ENCODE measurements at regions not wholly inside any gene's neighbourhood (a gene's known extent, or its start where the extent isn't known, plus 50 kb on each side); places are given as distances from the start of the nearest gene placed in this dataset.

GRCh38 chr2:9702604-9703084 is 71.8 kb upstream of the YWHAQ start:
- Histone ChIP-seq H3K36me3 (no peaks in the 10 kb centered on the region), H3K4me3 (no peak overlapping the region), H3K4me1 (peaks cover 0 to 15% (median 10%) of the 10 kb centered on the region in 3 donors), H3K9me3 (no peaks in the 10 kb centered on the region), H3K27me3 (no peaks in the 10 kb centered on the region), H3K27ac (no peak overlapping the region)
- 59% methylated on average over 3 of the region's 3 CpGs; no CpG with 5 or more reads in 1 of the 2 donors for WGBS, 2 donors (ENCODE audit: low coverage in 1 of 2)
- TF ChIP-seq CTCF (IDR thresholded peaks at IDR 0.05), result no peak
- no peak for TF ChIP-seq POLR2A (IDR thresholded peaks at IDR 0.05)
- no peak for TF ChIP-seq EP300 (IDR thresholded peaks at IDR 0.05)
- TF ChIP-seq POLR2AphosphoS5 (IDR thresholded peaks at IDR 0.05), result no peak
- no peak for ATAC-seq

GRCh38 chr2:9703085-9703678 is 72.4 kb upstream of the YWHAQ start:
- Histone ChIP-seq H3K4me1 (peaks cover 0 to 15% (median 10%) of the 10 kb centered on the region in 3 donors), H3K27ac (no peak overlapping the region), H3K27me3 (no peaks in the 10 kb centered on the region), H3K4me3 (no peak overlapping the region), H3K9me3 (no peaks in the 10 kb centered on the region), H3K36me3 (no peaks in the 10 kb centered on the region)
- ATAC-seq, result peak; percentile 66
- WGBS, 2 donors (ENCODE audit: low coverage in 1 of 2), result 21 to 29% methylated on average over 1 to 8 of the region's 11 CpGs
- TF ChIP-seq CTCF (IDR thresholded peaks at IDR 0.05), result no peak
- no peak for TF ChIP-seq POLR2AphosphoS5 (IDR thresholded peaks at IDR 0.05)
- TF ChIP-seq POLR2A (IDR thresholded peaks at IDR 0.05), result no peak
- no peak for TF ChIP-seq EP300 (IDR thresholded peaks at IDR 0.05)

GRCh38 chr2:9703701-9704221 is 73.0 kb upstream of the YWHAQ start:
- ATAC-seq, result peak; percentile 55
- no peaks in the 10 kb centered on the region for H3K36me3 ChIP-seq
- WGBS, 2 donors (ENCODE audit: low coverage in 1 of 2), result 62% methylated on average over 2 of the region's 3 CpGs; no CpG with 5 or more reads in 1 of the 2 donors

GRCh38 chr2:9704600-9704999 is 73.8 kb upstream of the YWHAQ start:
- Histone ChIP-seq H3K36me3 (no peaks in the 10 kb centered on the region), H3K27ac (no peak overlapping the region), H3K4me1 (peaks cover 0 to 15% (median 10%) of the 10 kb centered on the region in 3 donors), H3K4me3 (no peak overlapping the region), H3K9me3 (peaks cover 0 to 4% (median 0%) of the 10 kb centered on the region in 3 donors), H3K27me3 (no peaks in the 10 kb centered on the region)
- TF ChIP-seq POLR2A (IDR thresholded peaks at IDR 0.05) (no peak), CTCF (IDR thresholded peaks at IDR 0.05) (no peak), POLR2AphosphoS5 (IDR thresholded peaks at IDR 0.05) (no peak), EP300 (IDR thresholded peaks at IDR 0.05) (no peak)
- 100% methylated on average over 1 of the region's 3 CpGs; no CpG with 5 or more reads in 1 of the 2 donors for whole genome bisulfite sequencing, 2 donors (ENCODE audit: low coverage in 1 of 2)
- no peak for ATAC-seq

More at GRCh38 chr2:9703701-9704221, 73.0 kb upstream of the YWHAQ start:
- H3K27ac ChIP-seq, result no peak overlapping the region
- no peaks in the 10 kb centered on the region for H3K27me3 ChIP-seq
- H3K4me3 ChIP-seq, result no peak overlapping the region
- no peak for TF ChIP-seq EP300 (IDR thresholded peaks at IDR 0.05)
- no peak for TF ChIP-seq CTCF (IDR thresholded peaks at IDR 0.05)
- no peaks in the 10 kb centered on the region for H3K9me3 ChIP-seq
- peaks cover 0 to 15% (median 10%) of the 10 kb centered on the region in 3 donors for H3K4me1 ChIP-seq

GRCh38 chr2:9705196-9705595 is 74.4 kb upstream of the YWHAQ start:
- H3K36me3 ChIP-seq, result no peaks in the 10 kb centered on the region
- H3K27me3 ChIP-seq, result no peaks in the 10 kb centered on the region
- no peak overlapping the region for H3K27ac ChIP-seq
- ATAC-seq, result no peak
- peaks cover 0 to 15% (median 10%) of the 10 kb centered on the region in 3 donors for H3K4me1 ChIP-seq
- H3K9me3 ChIP-seq, result peaks cover 0 to 4% (median 0%) of the 10 kb centered on the region in 3 donors
- no peak for TF ChIP-seq CTCF (IDR thresholded peaks at IDR 0.05)
- no peak for TF ChIP-seq EP300 (IDR thresholded peaks at IDR 0.05)
- TF ChIP-seq POLR2AphosphoS5 (IDR thresholded peaks at IDR 0.05), result no peak
- no peak for TF ChIP-seq POLR2A (IDR thresholded peaks at IDR 0.05)
- H3K4me3 ChIP-seq, result no peak overlapping the region
- 83 to 87% methylated on average over 4 to 6 of the region's 8 CpGs for WGBS, 2 donors (ENCODE audit: low coverage in 1 of 2)

Measured in gastroesophageal sphincter (tissue), 4 donors.